SK-N-SH treated with all-trans-retinoic acid at 6 μM for 48 hours (cell line): ENCODE measurements at regions not wholly inside any gene's neighbourhood (a gene's known extent, or its start where the extent isn't known, plus 50 kb on each side); places are given as distances from the start of the nearest gene placed in this dataset.

Experiments used
- ATAC-seq: fragments of 200-7000 bp; cut with Tn5 transposase; 3 replicates; pipeline ENCODE4 v1.9.1; 2020; ENCODE audit warnings: mild to moderate bottlenecking, moderate library complexity
- ARNTL ChIP-seq: fragments of 450-650 bp; formaldehyde crosslinking; IDR thresholded peaks from 2 replicates; pipeline ENCODE4 v1.5.0; 2020; ENCODE audit warnings: low read depth, mild to moderate bottlenecking, moderate library complexity, borderline replicate concordance
- BACH2 ChIP-seq: fragments of 250-450 bp; sonication (Bioruptor Pico); IDR thresholded peaks from 2 replicates; pipeline ENCODE4 v1.9.0; 2021; ENCODE audit warnings: mild to moderate bottlenecking, borderline replicate concordance
- ESRRG ChIP-seq: fragments of 250-450 bp; sonication (Bioruptor Pico); IDR thresholded peaks from 2 replicates; pipeline ENCODE4 v1.6.1; 2021; ENCODE audit warnings: mild to moderate bottlenecking
- GLIS3 ChIP-seq: fragments of 250-450 bp; sonication (Bioruptor Pico); IDR thresholded peaks from 2 replicates; pipeline ENCODE4 v1.5.0; 2020; ENCODE audit warnings: mild to moderate bottlenecking, moderate library complexity
- ISL1 ChIP-seq: fragments of 250-450 bp; sonication (Bioruptor Pico); IDR thresholded peaks from 2 replicates; pipeline ENCODE4 v2.1.2; 2022; ENCODE audit warnings: mild to moderate bottlenecking, moderate library complexity
- OSR1 ChIP-seq: fragments of 250-450 bp; sonication (Bioruptor Pico); IDR thresholded peaks from 2 replicates; pipeline ENCODE4 v1.8.0; 2022; ENCODE audit warnings: moderate library complexity, mild to moderate bottlenecking, inconsistent platforms
- PPARA ChIP-seq: fragments of 250-450 bp; sonication (Bioruptor Pico); IDR thresholded peaks from 2 replicates; pipeline ENCODE4 v1.5.0; 2020; ENCODE audit warnings: mild to moderate bottlenecking, borderline replicate concordance
- RARB ChIP-seq: fragments of 250-450 bp; sonication (Bioruptor Pico); IDR thresholded peaks from 2 replicates; pipeline ENCODE4 v1.8.0; 2021; ENCODE audit warnings: mild to moderate bottlenecking, moderate library complexity
- SNAI2 ChIP-seq: fragments of 250-450 bp; sonication (Bioruptor Pico); IDR thresholded peaks from 2 replicates; pipeline ENCODE4 v1.5.0; 2020; ENCODE audit warnings: mild to moderate bottlenecking, moderate library complexity
- TCF4 ChIP-seq: fragments of 250-450 bp; sonication (Bioruptor Pico); IDR thresholded peaks from 2 replicates; pipeline ENCODE4 v1.8.0; 2021; ENCODE audit warnings: mild to moderate bottlenecking, moderate library complexity, borderline replicate concordance
- ZFP3 ChIP-seq: fragments of 250-450 bp; sonication (Bioruptor Pico); IDR thresholded peaks from 2 replicates; pipeline ENCODE4 v1.5.0; 2020; ENCODE audit warnings: mild to moderate bottlenecking, moderate library complexity
- ZFP30 ChIP-seq: fragments of 450-650 bp; formaldehyde crosslinking; IDR thresholded peaks from 2 replicates; pipeline ENCODE4 v1.5.0; 2022; ENCODE audit warnings: mild to moderate bottlenecking, moderate library complexity
- ZNF565 ChIP-seq: fragments of 450-650 bp; formaldehyde crosslinking; conservative IDR thresholded peaks from 2 replicates; pipeline ENCODE4 v1.5.0; 2020; ENCODE audit warnings: low read depth, mild to moderate bottlenecking, moderate library complexity
- ZNF8 ChIP-seq: fragments of 450-650 bp; formaldehyde crosslinking; IDR thresholded peaks from 2 replicates; pipeline ENCODE4 v1.5.0; 2020; ENCODE audit warnings: mild to moderate bottlenecking, moderate library complexity
- TF ChIP-seq, protein P1 (sequence below): fragments of 250-450 bp; sonication (Bioruptor Pico); IDR thresholded peaks from 2 replicates; pipeline ENCODE4 v1.5.1; 2020; ENCODE audit warnings: low read depth, mild to moderate bottlenecking, moderate library complexity
- TF ChIP-seq, protein P2 (sequence below): fragments of 250-450 bp; sonication (Bioruptor Pico); IDR thresholded peaks from 2 replicates; pipeline ENCODE4 v1.5.1; 2021; ENCODE audit warnings: mild to moderate bottlenecking, moderate library complexity
- TF ChIP-seq, protein P3 (sequence below): fragments of 250-450 bp; sonication (Bioruptor Pico); IDR thresholded peaks from 2 replicates; pipeline ENCODE4 v1.8.0; 2020; ENCODE audit warnings: mild to moderate bottlenecking, moderate library complexity, borderline replicate concordance
- TF ChIP-seq, protein P4 (sequence below): fragments of 250-450 bp; sonication (Bioruptor Pico); IDR thresholded peaks from 2 replicates; pipeline ENCODE4 v1.8.0; 2021; ENCODE audit warnings: low read depth, mild to moderate bottlenecking, moderate library complexity, borderline replicate concordance
- TF ChIP-seq, protein P5 (sequence below): fragments of 250-450 bp; sonication (Bioruptor Pico); IDR thresholded peaks from 2 replicates; pipeline ENCODE4 v1.5.0; 2020; ENCODE audit warnings: mild to moderate bottlenecking, moderate library complexity

DNA sequence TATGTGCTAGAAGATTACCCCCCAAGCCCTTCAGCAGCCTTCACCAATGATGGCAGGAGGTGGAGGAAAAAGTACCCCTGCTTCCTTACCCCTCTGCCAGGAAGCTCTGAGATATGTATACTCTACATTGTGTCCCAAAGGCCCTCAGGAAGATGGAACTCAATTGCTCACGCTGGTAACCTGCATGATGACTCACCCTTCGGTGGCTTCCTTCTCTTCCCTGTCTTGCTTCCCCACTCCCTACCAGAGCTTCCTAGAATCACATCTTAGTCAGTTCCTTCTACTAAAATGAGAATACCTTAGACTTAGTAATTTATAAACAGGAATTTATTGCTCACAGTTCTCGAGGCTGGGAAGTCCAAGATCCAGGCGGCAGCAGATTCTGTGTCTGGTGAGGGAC, 405.6 kb downstream of the TYW1 start:
- no peak for TF ChIP-seq ZNF565 (CRISPR knock-in tag)
- TF ChIP-seq, protein P1, sequence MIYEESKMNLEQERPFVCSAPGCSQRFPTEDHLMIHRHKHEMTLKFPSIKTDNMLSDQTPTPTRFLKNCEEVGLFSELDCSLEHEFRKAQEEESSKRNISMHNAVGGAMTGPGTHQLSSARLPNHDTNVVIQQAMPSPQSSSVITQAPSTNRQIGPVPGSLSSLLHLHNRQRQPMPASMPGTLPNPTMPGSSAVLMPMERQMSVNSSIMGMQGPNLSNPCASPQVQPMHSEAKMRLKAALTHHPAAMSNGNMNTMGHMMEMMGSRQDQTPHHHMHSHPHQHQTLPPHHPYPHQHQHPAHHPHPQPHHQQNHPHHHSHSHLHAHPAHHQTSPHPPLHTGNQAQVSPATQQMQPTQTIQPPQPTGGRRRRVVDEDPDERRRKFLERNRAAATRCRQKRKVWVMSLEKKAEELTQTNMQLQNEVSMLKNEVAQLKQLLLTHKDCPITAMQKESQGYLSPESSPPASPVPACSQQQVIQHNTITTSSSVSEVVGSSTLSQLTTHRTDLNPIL (CRISPR knock-in tag): no peak
- no peak for TF ChIP-seq ESRRG
- TF ChIP-seq PPARA: no peak
- no peak for TF ChIP-seq ZNF8 (CRISPR knock-in tag)
- no peak for TF ChIP-seq ARNTL
- no peak for TF ChIP-seq GLIS3 (CRISPR knock-in tag)
- no peak for TF ChIP-seq SNAI2 (CRISPR knock-in tag)
- no peak for TF ChIP-seq ZFP30 (CRISPR knock-in tag)
- no peak for TF ChIP-seq TCF4 (CRISPR knock-in tag)
- no peak for TF ChIP-seq ISL1 (CRISPR knock-in tag)
- TF ChIP-seq, protein P2, sequence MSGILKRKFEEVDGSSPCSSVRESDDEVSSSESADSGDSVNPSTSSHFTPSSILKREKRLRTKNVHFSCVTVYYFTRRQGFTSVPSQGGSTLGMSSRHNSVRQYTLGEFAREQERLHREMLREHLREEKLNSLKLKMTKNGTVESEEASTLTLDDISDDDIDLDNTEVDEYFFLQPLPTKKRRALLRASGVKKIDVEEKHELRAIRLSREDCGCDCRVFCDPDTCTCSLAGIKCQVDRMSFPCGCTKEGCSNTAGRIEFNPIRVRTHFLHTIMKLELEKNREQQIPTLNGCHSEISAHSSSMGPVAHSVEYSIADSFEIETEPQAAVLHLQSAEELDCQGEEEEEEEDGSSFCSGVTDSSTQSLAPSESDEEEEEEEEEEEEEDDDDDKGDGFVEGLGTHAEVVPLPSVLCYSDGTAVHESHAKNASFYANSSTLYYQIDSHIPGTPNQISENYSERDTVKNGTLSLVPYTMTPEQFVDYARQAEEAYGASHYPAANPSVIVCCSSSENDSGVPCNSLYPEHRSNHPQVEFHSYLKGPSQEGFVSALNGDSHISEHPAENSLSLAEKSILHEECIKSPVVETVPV (CRISPR knock-in tag): no peak
- TF ChIP-seq BACH2: no peak
- TF ChIP-seq ZFP3 (CRISPR knock-in tag): no peak
- TF ChIP-seq, protein P3, sequence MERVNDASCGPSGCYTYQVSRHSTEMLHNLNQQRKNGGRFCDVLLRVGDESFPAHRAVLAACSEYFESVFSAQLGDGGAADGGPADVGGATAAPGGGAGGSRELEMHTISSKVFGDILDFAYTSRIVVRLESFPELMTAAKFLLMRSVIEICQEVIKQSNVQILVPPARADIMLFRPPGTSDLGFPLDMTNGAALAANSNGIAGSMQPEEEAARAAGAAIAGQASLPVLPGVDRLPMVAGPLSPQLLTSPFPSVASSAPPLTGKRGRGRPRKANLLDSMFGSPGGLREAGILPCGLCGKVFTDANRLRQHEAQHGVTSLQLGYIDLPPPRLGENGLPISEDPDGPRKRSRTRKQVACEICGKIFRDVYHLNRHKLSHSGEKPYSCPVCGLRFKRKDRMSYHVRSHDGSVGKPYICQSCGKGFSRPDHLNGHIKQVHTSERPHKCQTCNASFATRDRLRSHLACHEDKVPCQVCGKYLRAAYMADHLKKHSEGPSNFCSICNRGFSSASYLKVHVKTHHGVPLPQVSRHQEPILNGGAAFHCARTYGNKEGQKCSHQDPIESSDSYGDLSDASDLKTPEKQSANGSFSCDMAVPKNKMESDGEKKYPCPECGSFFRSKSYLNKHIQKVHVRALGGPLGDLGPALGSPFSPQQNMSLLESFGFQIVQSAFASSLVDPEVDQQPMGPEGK: no peak
- no peak for ATAC-seq

DNA sequence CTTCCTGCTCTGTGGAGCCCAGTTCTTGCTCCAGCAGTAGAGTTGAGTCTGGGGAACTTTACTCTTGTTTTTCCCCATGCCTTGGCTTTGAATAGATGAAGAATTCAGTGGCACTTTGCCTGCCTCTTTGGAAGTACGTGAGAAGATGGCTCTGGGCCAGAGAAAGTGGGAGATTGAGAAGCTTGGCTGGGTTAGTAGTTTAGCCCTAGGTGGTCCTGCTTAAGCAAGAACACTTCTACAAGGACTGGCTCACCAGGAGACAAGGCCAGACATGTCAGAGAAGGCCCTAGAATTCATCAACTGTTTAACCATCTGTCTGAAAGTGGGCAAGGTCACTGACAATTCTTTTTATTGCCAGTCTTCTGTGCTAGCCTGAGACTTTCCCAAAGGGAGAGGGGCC, 410.3 kb downstream of the TYW1 start:
- ATAC-seq: no peak
- TF ChIP-seq ZNF565 (CRISPR knock-in tag): no peak
- no peak for TF ChIP-seq RARB (CRISPR knock-in tag)
- TF ChIP-seq SNAI2 (CRISPR knock-in tag): no peak
- TF ChIP-seq PPARA: no peak
- TF ChIP-seq, protein P2 (CRISPR knock-in tag): no peak
- TF ChIP-seq ZFP3 (CRISPR knock-in tag): no peak
- TF ChIP-seq OSR1: no peak
- no peak for TF ChIP-seq GLIS3 (CRISPR knock-in tag)
- no peak for TF ChIP-seq ISL1 (CRISPR knock-in tag)
- no peak for TF ChIP-seq ZFP30 (CRISPR knock-in tag)
- TF ChIP-seq, protein P4, sequence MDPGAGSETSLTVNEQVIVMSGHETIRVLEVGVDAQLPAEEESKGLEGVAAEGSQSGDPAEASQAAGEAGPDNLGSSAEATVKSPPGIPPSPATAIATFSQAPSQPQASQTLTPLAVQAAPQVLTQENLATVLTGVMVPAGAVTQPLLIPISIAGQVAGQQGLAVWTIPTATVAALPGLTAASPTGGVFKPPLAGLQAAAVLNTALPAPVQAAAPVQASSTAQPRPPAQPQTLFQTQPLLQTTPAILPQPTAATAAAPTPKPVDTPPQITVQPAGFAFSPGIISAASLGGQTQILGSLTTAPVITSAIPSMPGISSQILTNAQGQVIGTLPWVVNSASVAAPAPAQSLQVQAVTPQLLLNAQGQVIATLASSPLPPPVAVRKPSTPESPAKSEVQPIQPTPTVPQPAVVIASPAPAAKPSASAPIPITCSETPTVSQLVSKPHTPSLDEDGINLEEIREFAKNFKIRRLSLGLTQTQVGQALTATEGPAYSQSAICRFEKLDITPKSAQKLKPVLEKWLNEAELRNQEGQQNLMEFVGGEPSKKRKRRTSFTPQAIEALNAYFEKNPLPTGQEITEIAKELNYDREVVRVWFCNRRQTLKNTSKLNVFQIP: no peak
- TF ChIP-seq, protein P1 (CRISPR knock-in tag): no peak
- TF ChIP-seq, protein P5, sequence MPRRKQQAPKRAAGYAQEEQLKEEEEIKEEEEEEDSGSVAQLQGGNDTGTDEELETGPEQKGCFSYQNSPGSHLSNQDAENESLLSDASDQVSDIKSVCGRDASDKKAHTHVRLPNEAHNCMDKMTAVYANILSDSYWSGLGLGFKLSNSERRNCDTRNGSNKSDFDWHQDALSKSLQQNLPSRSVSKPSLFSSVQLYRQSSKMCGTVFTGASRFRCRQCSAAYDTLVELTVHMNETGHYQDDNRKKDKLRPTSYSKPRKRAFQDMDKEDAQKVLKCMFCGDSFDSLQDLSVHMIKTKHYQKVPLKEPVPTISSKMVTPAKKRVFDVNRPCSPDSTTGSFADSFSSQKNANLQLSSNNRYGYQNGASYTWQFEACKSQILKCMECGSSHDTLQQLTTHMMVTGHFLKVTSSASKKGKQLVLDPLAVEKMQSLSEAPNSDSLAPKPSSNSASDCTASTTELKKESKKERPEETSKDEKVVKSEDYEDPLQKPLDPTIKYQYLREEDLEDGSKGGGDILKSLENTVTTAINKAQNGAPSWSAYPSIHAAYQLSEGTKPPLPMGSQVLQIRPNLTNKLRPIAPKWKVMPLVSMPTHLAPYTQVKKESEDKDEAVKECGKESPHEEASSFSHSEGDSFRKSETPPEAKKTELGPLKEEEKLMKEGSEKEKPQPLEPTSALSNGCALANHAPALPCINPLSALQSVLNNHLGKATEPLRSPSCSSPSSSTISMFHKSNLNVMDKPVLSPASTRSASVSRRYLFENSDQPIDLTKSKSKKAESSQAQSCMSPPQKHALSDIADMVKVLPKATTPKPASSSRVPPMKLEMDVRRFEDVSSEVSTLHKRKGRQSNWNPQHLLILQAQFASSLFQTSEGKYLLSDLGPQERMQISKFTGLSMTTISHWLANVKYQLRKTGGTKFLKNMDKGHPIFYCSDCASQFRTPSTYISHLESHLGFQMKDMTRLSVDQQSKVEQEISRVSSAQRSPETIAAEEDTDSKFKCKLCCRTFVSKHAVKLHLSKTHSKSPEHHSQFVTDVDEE (CRISPR knock-in tag): no peak
- TF ChIP-seq, all 23 proteins: peak for 0
